ENCODE measurements at regions not wholly inside any gene's neighbourhood (a gene's known extent, or its start where the extent isn't known, plus 50 kb on each side); places are given as distances from the start of the nearest gene placed in this dataset.
"Not testable (repeated sequence)": the region's sequence is repeated elsewhere in the genome, so short reads cannot be mapped to it uniquely, and the experiment has no call there.

DNA sequence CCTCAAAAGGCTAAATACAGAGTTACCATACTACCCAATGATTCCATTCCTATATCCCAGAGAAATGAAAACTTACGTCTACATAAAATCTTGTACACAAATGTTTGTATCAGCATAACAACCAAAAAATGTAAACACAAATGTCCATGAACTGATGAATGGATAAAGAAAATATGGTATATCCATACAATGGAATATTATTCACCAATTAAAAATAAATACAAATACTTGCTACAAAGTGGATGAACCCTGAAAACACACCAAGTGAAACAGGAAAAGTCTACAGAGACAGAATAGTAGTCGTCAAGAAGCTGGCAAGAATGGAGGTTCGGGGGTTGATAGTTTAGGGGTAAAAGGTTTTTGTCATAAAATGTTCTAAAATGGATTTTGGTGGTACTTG is 54.0 kb upstream of the ANKRD28 start:
- DNase-seq (ENCODE audit: extremely low read depth, low read depth) = no peak

GRCh38 chr3:15858547-15859506 is 61.0 kb upstream of the ANKRD28 start:
- DNase-seq (ENCODE audit: extremely low read depth, low read depth) = no peak

DNA sequence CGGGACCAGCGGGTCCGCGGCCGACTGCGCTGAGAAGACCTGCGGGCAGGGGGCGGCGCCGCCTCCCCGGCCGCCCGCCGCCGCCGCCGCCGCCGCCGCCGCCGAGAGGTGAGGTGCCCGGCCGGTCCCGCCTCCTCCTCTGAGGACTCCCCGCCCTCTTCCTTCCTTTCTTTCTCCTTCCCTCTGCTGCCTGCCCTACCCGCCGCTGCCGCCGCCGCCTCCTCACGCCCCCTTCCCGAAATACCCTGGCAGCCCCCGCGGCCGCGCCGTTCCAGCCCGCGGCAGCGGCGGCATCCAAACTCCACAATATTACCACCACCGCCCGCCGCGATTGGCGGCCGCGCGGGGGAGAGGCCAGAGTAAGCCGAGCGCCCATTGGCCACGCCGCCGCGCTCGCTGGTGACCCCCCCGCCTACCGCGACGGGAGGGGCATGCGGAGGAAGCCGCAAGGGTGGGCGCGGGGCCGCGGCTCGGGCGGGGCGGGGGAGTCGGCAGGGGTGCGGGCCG is 61.8 kb upstream of the ANKRD28 start:
- peak; percentile 64 for DNase-seq (ENCODE audit: extremely low read depth, low read depth)

DNA sequence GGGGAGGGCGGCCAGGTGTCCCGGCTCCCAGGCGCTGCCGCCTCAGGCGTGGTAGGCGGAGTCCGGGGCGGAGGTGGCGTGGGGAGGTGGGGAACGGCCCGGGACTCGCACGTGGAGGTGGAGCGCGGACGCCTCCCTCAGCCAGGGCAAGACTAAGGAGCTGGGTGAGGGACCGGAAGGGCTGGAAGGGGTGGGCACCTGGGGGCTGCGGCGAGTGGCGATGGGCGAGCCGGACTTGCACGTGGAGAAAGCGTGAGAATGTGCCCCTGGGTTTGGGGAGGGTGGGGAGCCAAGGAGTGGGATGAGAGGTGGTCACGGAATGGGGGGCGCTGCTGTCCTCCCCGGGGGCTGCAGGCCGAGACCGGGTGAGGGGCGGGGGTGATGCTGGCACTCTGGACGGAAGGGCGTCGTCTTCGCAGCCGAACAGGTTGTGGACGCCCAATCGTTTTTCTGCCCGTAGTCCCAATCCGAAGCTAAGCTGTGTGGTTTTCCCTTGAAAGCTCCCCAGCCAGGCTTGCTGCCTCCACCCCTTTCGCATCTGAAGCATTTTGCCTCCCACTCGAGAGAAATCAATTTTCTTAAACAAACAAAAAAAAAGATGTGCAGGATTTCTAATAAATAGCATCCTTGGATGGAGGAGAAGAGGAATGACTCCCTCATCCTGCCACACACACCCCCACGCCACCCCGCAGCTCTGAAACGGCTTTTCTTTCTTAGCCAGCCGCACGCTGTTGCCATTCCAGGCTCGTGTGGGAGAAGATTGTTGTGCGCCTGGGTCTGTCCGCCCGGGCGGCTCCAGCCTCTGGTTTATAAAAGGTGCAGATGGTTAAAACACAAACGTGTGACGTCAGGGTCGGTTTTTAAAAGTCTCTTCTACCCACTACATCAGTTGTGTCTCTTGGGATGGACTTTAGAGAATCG is 62.5 kb upstream of the ANKRD28 start:
- DNase-seq (ENCODE audit: extremely low read depth, low read depth) = peak; percentile 12

- DNase-seq (ENCODE audit: extremely low read depth, low read depth) = no peak
Measured at GRCh38 chr3:15861163-15861562, 63.4 kb upstream of the ANKRD28 start.

- no peak for DNase-seq (ENCODE audit: extremely low read depth, low read depth)
Measured at GRCh38 chr3:15872807-15873206, 75.0 kb upstream of the ANKRD28 start.

DNA sequence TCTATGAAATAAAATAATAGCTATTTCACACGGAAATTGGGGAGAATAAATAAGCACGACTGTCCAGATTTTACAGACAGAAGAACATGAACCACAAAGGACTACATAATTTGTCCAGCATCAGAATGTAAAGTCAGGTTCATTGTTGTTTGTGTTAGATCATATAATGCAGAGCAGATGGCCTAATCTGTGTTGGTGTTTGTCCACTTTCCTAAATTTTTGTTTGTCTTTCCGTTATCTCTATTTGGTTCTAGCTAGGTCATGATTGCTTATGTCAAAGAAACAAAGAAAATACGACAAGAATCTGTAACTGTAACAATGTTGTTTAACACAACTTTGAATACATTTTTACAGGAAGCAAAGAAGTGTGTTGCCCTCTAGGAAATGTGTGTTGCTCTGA is 75.6 kb upstream of the ANKRD28 start:
- DNase-seq (ENCODE audit: extremely low read depth, low read depth) = no peak

DNA sequence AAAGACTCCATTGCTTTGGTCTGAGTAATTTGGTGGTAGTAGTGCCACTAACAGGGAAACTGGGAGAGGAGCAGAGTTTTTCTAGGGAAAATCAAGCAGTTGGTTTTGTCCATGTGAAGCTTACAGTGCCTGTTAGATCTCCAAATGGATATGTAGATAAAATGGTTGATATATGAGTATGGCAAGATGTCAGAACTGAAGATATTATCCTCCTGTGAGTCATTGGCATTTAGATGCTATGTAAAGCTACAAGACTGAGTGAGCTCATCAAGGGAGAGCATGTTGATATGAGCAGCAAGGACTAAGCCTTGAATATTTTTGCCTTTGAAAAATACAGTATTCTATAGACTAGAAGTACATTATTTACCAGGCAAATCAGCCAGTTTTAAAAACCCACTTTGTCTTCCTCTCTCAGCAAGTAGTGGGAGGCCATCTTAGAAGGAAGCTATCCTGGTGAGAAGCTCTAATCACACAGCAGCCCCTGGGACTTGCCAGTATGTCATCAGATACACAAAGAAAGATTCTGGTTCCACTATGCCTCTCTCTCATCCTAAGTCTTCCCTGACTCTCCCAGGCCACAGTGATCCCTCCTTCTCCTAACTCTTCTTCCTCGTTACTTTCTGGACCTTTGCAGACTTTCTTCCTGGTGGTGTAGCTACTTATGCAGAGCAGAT is 77.4 kb upstream of the ANKRD28 start:
- DNase-seq (ENCODE audit: extremely low read depth, low read depth) = no peak

GRCh38 chr3:15876669-15877068 is 78.9 kb upstream of the ANKRD28 start:
- no peak for DNase-seq (ENCODE audit: extremely low read depth, low read depth)

DNA sequence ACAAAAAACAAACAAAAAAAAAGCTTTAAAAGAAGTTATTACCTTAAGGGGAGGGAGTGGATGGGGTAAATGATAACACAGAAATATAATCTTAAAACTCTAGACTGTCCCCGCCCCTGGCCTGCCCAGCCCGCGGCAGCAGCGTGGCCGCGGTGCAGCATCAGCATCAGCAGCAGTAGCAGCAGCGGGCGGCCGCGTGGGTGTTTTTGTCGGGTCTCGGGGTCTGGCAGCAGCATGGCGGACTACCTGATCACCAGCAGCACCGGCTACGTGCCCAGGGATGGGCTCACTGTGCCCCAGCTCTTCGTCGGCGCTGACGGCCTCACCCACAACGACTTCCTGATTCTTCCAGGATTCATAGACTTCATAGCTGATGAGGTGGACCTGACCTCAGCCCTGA is 80.0 kb upstream of the ANKRD28 start:
- DNase-seq (ENCODE audit: extremely low read depth, low read depth) = no peak

- not testable (repeated sequence) for DNase-seq (ENCODE audit: extremely low read depth, low read depth)
Measured at GRCh38 chr3:15879787-15880186, 82.0 kb upstream of the ANKRD28 start.

- no peak for DNase-seq (ENCODE audit: extremely low read depth, low read depth)
Measured at GRCh38 chr3:15882577-15882976, 84.8 kb upstream of the ANKRD28 start.

DNA sequence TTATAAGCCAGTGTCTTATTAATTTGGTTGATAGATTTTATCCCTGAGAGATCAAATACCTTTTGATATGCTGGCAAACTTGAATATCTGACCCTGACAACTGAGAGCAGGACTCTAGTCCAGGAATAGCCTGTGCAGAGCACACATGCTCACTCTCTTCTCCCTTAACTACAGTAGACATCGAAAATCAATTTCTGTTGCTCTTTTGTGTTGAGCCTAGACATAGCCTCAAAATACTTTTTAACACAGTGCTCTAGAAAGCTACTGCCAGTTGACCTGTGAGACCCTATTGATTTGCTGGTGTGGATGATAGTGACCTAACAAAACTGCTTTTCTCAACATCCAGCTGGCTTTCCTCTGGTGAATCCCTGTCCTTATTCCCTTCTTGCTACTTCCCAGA is 86.4 kb upstream of the ANKRD28 start:
- no peak for DNase-seq (ENCODE audit: extremely low read depth, low read depth)

DNA sequence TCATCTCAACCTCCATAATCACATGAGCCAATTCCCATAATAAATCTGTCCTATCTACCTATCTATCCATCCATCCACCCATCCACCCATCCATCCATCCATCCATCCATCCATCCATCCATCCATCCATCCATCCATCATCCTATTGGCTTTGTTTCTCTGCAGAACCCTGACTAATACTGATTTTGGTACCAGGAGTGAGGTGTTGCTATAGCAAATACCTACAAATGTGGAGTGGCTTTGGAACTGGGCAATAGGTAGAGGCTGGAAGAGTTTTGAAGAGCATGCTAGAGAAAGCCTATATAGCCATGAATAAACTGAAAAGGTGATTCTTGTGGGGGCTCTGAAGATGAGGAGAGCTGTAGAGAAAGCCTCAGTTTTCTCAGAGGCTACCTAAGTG is 88.7 kb upstream of the ANKRD28 start:
- no peak for DNase-seq (ENCODE audit: extremely low read depth, low read depth)

DNA sequence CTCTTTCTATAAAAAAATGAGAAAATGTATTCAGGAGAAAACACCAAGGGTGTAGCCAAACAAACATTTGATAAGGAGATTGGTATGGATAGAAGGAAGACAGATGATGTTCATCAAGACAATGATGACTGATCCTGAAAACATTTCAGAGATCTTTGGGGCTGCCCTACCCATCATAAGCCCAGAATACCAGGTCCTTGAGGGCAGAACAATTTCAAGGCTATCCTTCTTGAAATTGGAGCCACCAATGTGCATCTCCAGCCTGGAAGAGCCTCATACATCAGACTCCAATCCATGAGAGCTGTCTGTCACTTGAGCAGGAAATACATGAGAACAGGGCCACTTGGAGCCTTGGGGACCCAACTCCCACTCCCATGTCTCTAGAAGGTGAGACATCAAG is 89.5 kb upstream of the ANKRD28 start:
- DNase-seq (ENCODE audit: extremely low read depth, low read depth) = no peak

GRCh38 chr3:15889936-15890335 is 92.2 kb upstream of the ANKRD28 start:
- DNase-seq (ENCODE audit: extremely low read depth, low read depth) = no peak

DNA sequence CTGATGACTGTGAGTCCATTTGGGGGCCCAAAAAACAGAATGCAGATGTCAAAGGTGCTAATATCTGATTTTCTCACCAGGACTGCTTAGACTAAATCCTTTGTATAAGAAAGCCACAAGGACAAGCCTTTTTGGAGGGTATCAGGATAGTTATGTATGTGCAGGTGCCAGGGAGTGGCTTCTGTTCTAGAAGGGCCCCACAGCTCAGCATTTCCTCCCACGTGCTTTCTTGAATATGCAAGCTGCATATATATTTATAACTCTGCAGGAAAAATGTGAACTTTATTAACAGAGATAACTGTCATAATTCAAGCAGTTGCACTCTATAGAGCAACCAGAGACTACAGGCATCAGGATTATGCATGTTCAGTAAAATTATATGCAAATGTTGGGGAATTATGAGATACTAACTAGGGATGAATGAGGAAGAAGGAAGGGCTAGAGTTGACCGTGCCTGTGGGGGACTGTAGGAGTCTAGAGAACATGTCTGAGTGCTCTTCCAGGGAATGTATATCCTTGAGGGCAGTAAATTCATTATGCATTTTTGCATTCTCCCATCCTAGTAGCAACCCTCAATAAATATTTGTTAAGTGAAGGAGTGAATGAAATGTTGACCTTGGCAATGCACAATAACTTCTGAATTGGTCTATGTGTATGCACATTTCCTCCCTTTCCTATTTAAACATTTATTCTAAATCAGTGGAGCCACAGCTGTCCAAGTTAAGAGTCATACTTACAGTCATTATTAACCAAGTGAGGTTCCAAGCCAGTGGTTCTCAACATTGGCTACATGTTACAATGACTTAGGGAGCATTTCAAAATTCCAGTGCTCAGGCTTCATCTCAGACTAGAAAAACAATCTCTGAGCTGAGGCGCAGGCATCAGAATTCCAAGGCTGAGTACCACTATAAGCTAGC is 94.8 kb upstream of the ANKRD28 start:
- DNase-seq (ENCODE audit: extremely low read depth, low read depth) = no peak

DNA sequence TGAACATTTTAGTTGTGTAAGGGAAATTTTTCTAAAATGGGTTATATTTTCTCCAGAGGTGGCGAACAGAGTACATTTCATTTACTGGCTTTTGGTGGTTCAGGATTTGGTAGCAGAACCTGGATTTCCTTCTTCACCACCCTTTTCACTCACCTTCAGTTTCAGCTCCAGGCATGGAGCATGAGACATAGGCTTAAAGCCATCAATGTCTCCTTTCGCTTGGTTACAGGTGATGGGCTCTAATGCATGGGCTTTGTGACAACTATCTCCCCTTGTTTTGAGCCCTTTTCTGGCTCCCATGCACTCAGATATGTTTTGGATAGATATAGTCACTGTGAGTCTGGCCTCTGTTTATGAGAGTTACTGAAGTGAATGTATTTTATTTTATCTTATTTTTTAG is 96.6 kb upstream of the ANKRD28 start:
- no peak for DNase-seq (ENCODE audit: extremely low read depth, low read depth)

DNA sequence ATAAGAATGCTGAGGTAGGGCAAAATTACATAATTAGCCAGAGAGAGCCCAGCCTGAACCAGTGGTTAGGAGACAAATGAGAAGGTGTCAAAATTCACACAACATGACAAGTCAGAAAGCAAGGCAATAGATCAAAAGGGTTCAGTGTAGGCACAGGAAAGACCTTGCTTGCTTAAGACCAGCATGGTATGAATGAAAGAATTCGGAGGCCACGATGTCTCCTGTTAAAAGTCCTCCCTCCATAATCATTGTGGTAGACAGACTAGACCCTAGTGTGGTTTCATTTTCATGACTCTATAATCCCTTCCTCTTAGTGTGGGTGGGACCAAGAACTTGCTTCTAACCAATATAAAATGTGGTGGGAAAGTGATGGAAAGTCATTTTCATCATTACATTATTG is 98.7 kb upstream of the ANKRD28 start:
- DNase-seq (ENCODE audit: extremely low read depth, low read depth) = no peak

- no peak for DNase-seq (ENCODE audit: extremely low read depth, low read depth)
Measured at GRCh38 chr3:15899388-15899787, 101.6 kb upstream of the ANKRD28 start.
